GM12874 (cell line): ENCODE measurements at regions not wholly inside any gene's neighbourhood (a gene's known extent, or its start where the extent isn't known, plus 50 kb on each side); places are given as distances from the start of the nearest gene placed in this dataset.

ENCODE experiments used
- CTCF ChIP-seq: IDR thresholded peaks from 2 replicates; pipeline ENCODE4 v1.5.1; 2011; ENCODE audit warnings: low read depth, mild to moderate bottlenecking, control low read depth, low read length, moderate library complexity; ENCODE audit not compliant: insufficient read depth

- no peak for TF ChIP-seq CTCF
Measured at GRCh38 chr20:11083841-11084240, 410.0 kb upstream of the JAG1 start.

GRCh38 chr20:11084508-11084907 is 410.7 kb upstream of the JAG1 start:
- no peak for TF ChIP-seq CTCF

GRCh38 chr20:11086970-11087369 is 413.2 kb upstream of the JAG1 start:
- TF ChIP-seq CTCF = no peak

GRCh38 chr20:11090751-11091150 is 417.0 kb upstream of the JAG1 start:
- no peak for TF ChIP-seq CTCF

- TF ChIP-seq CTCF = no peak
Measured at GRCh38 chr20:11091511-11091910, 417.7 kb upstream of the JAG1 start.

- TF ChIP-seq CTCF = no peak
Measured at GRCh38 chr20:11092151-11092550, 418.4 kb upstream of the JAG1 start.

GRCh38 chr20:11094196-11094595 is 420.4 kb upstream of the JAG1 start:
- TF ChIP-seq CTCF = no peak

GRCh38 chr20:11094711-11095110 is 420.9 kb upstream of the JAG1 start:
- no peak for TF ChIP-seq CTCF
